HepG2 (cell line): ENCODE measurements at regions not wholly inside any gene's neighbourhood (a gene's known extent, or its start where the extent isn't known, plus 50 kb on each side); places are given as distances from the start of the nearest gene placed in this dataset.

Experiments used
- NKX3-1 ChIP-seq: sonication (generic); formaldehyde crosslinking; IDR thresholded peaks from 2 replicates; pipeline ENCODE4 v1.5.0; 2020; ENCODE audit warnings: missing genetic modification reagents
- TSC22D2 ChIP-seq: sonication (generic); formaldehyde crosslinking; IDR thresholded peaks from 2 replicates; pipeline ENCODE4 v1.5.1; 2020; ENCODE audit warnings: missing genetic modification reagents, mild to moderate bottlenecking, borderline replicate concordance
- ZC3H13 ChIP-seq: sonication (generic); formaldehyde crosslinking; IDR thresholded peaks from 2 replicates; pipeline ENCODE4 v1.8.1; 2023; ENCODE audit warnings: mild to moderate bottlenecking, missing genetic modification reagents, moderate library complexity
- ZNF451 ChIP-seq: sonication (generic); formaldehyde crosslinking; IDR thresholded peaks from 2 replicates; pipeline ENCODE4 v1.5.0; 2020; ENCODE audit warnings: mild to moderate bottlenecking, missing genetic modification reagents
- TF ChIP-seq, protein P1 (sequence below), 2 experiments: sonication (generic) in 1 of 2; formaldehyde crosslinking in 1 of 2; IDR thresholded peaks; 2 replicates each; pipeline versions ENCODE4 v1.4.0 to v1.6.1; 2016 to 2020; ENCODE audit warnings: borderline replicate concordance in 1 of 2, low read depth in 1 of 2, mild to moderate bottlenecking in 1 of 2, missing genetic modification reagents in 1 of 2
- TF ChIP-seq, protein P2 (sequence below): sonication (generic); formaldehyde crosslinking; IDR thresholded peaks from 2 replicates; pipeline ENCODE4 v1.8.0; 2022; ENCODE audit warnings: missing genetic modification reagents, mild to moderate bottlenecking, moderate library complexity, borderline replicate concordance

DNA sequence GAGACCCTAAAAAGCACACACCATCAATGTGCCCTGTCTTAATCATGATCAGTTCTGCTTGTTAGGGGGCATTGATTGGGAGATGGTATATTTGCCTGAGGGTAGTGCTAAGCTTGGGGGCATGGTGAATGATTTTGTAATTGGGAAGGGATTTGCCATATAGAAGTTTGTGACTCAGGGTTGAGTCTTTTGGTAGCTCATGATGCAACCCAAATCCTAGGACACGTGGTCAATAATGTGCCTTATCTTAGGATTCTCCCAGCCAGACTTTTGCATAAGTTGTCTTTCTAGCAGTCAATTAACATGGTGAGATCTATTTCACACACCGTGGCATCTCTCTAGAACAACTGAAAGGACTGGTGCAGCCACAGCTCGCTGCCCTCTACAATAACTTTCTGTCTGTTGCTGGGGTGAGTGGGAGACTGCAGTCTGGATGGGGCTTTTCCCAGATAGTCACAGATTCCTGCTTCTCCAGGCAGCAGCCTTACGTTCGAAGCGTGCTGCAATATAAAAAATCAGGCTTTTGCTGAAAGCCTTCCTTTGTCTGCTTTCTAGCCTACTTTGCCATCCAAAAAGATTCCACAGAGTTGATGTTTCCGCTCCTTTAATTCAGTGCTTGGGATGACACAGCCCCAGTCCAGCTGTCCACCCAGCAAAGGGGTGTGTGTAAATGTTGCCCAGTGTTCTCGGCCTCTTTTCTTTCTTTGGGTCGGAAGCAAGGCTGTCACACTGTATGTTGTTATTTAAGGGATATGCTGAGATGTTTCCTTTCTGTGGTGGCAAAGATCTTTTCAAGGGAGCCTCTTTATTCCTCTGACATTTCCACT lies 58.9 kb downstream of the ID4 start (continued):
- TF ChIP-seq, protein P1, sequence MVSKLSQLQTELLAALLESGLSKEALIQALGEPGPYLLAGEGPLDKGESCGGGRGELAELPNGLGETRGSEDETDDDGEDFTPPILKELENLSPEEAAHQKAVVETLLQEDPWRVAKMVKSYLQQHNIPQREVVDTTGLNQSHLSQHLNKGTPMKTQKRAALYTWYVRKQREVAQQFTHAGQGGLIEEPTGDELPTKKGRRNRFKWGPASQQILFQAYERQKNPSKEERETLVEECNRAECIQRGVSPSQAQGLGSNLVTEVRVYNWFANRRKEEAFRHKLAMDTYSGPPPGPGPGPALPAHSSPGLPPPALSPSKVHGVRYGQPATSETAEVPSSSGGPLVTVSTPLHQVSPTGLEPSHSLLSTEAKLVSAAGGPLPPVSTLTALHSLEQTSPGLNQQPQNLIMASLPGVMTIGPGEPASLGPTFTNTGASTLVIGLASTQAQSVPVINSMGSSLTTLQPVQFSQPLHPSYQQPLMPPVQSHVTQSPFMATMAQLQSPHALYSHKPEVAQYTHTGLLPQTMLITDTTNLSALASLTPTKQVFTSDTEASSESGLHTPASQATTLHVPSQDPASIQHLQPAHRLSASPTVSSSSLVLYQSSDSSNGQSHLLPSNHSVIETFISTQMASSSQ (IDR thresholded peaks at IDR 0.05; ENCODE audit: low read depth), result no peak
- TF ChIP-seq, protein P1 (CRISPR knock-in tag; IDR thresholded peaks at IDR 0.05; ENCODE audit: borderline replicate concordance), result no peak
- TF ChIP-seq ZNF451 (no peak), TSC22D2 (CRISPR knock-in tag) (no peak), NKX3-1 (CRISPR knock-in tag) (no peak), ZC3H13 (CRISPR knock-in tag) (no peak)
- TF ChIP-seq, protein P2, sequence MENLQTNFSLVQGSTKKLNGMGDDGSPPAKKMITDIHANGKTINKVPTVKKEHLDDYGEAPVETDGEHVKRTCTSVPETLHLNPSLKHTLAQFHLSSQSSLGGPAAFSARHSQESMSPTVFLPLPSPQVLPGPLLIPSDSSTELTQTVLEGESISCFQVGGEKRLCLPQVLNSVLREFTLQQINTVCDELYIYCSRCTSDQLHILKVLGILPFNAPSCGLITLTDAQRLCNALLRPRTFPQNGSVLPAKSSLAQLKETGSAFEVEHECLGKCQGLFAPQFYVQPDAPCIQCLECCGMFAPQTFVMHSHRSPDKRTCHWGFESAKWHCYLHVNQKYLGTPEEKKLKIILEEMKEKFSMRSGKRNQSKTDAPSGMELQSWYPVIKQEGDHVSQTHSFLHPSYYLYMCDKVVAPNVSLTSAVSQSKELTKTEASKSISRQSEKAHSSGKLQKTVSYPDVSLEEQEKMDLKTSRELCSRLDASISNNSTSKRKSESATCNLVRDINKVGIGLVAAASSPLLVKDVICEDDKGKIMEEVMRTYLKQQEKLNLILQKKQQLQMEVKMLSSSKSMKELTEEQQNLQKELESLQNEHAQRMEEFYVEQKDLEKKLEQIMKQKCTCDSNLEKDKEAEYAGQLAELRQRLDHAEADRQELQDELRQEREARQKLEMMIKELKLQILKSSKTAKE, result no peak
